HG02571 (cell line): ENCODE measurements at regions not wholly inside any gene's neighbourhood (a gene's known extent, or its start where the extent isn't known, plus 50 kb on each side); places are given as distances from the start of the nearest gene placed in this dataset.

Source experiments
- ATAC-seq: cut with Tn5 transposase; IDR thresholded peaks from one replicate; pipeline ENCODE4 v1.9.1; 2021; ENCODE audit warnings: mild to moderate bottlenecking, moderate library complexity; ENCODE audit not compliant: unreplicated experiment

DNA sequence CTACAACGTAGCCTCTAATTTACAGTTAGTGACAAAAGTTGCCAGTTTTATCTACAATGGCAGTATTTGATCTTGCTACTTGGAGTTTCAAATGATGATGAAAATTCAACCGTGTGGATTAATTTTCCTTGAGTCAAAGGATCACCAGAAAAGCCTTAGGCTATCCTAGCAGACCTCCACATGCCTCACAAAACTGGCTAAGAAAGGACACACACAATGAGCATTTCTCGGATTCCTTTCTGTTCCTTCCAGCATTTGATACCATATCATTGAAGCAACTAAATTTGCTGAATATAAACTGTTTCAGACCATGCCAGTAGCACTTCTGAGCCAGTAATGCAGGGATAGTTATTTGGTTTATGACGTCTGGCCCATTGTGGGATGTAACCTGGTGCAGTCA lies 587.4 kb upstream of the MDFIC2 start:
- ATAC-seq: no peak

DNA sequence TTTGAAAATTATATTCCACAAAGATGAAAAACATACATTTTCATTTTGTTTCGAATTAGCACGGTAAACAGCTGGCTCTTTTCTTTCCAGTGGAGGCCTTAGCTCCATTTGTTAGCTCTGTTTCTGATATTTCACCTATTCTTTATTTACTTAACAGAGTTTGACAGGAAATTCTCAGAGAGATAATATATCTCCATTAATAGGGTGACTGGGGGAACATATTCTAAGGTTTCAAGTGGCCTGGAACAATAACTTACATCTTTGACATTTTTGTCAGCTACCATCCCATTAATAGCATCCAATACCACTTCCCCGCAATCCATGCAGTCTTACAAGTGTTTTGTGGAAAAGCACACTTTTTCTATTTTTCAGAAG lies 577.6 kb upstream of the MDFIC2 start:
- ATAC-seq: no peak

DNA sequence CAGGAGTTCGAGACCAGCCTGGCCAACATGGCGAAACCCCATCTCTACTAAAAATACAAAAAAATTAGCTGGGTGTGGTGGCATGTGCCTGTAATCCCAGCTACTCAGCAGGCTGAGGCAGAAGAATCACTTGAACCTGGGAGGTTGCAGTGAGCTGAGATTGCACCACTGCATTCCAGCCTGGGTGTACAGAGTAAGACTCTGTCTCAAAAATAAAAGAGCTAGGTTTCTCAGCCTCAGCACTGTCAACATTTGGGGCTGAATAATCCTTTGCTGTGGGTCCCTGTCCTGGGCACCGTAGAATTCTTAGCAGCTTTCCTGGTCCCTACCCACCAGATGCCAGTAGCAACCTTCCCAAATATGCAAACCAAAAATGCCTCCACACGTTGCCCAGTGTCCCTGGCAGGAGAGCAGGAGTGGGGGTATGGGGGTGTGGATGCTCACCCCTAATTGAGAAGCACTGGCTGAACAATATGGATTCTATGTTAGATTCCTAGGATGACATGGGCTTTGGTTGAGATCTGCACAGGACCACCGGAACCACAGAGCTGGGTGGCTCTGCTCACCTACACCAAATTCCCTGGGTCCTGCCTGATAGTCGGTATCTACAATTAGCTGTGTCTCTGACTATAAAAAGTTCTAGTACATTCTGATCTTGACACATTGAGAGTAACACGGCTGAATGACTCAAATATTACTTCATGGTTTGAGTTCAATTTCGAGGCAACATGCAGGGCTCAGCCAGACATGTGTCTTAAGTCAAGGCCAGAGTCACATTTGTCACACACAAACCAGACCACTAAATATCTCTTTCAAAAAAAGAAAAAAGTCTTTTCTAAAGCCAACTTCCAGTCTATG lies 577.0 kb upstream of the MDFIC2 start:
- ATAC-seq: no peak

DNA sequence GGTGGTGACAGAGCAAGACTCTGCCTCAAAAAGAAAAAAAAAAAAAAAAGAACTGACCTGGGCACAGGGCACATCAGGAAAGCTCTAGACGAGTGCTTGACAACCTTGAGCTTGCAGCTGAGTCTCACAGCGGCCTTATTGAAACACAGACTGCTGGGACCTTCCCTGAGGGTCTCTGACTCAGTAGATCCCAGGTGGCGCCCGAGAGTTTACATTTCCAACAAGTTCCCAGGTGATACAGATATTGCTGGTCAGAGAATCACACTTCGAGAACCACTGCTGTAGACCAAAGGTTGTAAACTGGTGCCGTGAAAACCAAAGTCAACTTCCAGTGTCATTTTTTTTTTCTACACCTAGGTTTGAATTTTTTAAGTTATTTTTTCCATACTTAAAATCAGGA lies 573.2 kb upstream of the MDFIC2 start:
- ATAC-seq: no peak

DNA sequence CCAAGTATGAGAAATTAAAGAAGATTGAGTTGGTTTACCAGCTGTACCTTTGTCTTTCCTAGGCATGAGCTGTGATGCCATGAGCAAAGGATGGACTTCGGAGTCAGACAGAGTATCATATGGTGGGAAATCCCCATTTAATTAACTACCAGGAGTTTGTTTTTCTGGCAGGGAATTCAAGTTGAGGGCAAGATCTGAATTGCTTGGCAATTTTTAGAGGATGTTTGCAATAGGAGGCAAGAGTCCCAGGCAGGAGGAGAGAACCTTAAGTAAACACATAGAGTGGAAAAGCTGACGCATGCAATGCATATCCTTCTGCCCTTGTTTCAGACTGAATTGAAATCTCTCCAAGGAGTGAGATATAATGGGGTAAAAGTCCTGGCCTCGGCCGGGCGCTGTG lies 569.7 kb upstream of the MDFIC2 start:
- ATAC-seq: no peak

DNA sequence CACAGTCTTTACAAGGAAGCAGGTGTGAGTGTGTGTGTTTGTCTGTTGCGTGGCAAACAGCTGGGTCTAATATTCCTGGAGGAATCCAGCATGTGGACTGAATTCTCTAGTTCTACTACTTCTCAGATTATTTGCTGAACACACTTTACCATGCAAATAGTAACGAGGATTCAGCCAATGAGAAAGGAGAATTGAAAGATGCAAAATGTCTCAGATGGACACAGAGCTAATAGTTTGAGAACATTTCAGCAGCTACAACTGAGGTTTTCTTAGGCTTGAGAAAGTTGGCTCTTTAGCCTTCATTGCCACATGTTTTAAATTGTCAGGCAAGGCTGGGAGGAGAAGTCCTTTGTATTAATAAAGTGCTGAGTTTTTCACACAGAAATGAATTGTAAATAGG lies 568.0 kb upstream of the MDFIC2 start:
- ATAC-seq: no peak

DNA sequence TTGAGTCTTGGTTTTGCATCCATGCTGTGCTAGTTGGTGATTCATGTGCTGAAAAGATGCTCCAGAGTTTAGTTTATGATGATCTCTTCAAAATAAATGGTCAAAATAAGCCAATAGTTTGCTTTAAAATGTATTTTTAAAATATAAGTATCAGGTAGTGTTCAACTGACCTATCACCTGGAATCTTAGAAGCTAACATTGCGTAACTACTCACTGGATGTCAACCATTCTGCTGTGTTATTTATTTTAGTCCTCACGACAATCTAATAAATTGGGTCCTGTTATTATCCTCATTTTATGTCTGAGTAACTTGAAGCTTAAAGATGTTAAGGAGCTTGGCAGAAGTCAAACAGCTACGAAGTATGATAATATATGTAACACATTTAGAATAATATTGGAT lies 563.7 kb upstream of the MDFIC2 start:
- no peak for ATAC-seq

DNA sequence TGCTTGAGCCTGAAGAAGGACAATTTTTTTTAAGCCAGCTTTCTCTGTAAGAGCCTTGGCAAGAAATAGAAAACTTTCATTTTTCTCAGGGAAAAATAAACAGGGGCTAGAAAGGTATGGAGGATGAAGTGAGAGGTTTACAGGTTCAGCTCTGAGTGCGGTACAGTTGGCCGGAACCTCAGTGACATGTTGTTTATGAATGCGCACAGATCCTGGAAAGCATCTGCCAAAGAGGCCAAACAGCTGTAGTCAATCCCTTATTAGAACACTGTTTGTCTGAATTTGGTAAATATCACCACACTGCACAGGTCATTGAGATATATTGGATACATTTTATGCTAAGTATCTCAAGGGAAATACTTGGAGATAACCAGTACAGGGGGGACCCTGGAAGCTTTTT lies 561.8 kb upstream of the MDFIC2 start:
- no peak for ATAC-seq

DNA sequence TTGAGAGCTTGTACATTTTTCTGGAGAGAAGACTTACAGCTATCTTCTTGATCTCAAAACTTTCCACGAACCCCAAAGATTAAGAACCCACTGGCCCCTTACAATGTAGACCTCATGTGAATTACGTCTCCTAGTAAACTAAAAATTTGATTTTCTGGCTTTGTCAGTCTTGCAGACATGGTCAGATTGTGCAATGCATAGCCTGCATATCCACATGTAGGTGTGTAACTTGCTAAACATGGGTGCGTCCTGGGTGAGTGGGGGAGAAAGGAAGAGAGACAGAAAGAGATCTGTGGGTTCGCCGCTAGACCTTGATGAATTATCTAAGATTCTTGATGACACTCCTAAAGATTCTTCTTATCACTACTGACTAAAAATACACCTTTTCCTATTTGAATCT lies 561.2 kb upstream of the MDFIC2 start:
- ATAC-seq: no peak

DNA sequence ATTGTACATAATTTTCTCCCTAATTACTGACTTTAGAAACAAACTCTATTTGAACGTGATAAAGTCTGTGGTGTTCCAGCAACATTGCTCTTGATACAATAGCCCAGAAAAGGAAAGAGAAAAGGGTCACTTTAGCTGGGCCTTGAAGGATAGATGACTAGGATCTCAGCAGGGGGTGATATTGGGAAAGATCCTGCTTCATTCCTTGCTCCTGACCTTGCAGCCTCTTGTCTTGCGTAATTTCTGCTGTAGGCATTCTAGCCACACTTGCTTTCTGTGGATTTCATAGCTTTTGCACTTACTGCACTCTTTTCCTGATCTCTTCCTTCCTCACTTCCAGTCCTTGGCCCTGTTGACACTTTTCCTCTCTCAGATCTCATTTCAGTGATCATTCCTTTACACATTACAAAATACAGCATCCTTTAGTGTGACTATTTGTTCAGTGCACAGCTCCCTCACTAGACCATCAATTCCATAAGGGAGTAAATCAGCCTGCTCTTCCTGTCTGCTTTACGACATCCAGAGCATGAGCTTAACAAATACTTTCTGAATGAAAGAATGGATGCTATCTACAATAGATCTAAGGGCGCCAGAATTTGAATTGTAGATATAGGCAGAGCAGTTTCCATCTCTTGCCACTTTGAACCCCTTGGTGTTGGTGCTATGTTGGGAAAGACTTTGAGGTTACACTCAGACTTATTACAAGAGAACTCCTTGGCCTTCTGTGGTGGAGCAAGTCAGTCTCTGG lies 559.6 kb upstream of the MDFIC2 start:
- no peak for ATAC-seq

DNA sequence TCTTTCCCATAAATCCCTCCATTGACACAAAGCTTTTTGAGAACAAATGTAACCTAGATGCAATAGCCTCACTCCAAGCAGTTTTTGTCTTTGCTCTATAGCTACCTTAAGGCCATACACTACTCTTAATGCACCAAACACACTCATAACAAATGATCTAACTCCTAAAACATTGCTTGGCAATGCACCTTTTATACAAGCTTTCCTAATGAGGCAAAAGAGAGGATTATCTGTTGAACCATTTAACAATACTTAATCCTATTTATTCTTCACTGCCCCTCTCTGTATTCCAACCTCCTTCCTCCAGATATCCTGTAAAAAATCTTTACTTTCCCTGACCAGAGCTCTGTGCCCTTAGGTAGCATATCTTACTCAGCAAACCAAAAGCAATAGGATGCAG lies 558.1 kb upstream of the MDFIC2 start:
- ATAC-seq: no peak

DNA sequence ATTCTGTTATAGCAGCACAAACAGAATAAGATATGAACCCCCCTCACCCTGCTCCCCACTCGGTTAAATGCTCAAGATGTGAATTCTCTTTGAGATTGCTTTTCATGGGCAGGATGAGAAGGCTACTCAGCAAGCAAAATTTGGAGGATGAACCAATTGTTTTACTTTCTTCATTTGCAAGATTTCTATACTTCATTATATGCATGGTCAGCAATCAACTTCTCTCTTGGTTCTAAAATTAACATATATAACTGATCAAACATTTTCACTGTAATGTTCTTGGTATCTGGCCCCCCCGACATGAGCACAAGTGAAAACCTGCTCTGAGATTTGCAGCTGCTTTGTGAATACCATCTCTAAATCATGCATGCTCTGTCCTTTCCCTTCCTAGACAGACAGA lies 556.1 kb upstream of the MDFIC2 start:
- no peak for ATAC-seq

DNA sequence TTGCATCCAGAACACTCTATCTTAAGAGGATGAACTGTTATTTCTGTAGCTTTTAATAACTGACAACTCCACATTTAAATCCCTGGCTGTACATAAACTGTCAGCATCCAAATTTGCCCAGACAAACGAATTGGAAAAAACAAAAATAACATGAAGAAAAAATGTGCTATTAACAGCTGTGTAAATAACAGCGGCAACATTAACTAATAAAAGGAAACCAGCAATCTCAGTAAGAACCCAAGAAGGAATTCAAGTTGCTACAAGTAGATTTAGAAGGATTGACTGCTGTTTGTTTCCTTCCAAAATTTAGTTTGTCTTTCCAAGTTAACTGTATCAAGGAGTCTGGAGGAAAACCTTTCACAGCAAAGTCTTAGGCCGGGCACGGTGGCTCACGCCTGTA lies 550.6 kb upstream of the MDFIC2 start:
- no peak for ATAC-seq

DNA sequence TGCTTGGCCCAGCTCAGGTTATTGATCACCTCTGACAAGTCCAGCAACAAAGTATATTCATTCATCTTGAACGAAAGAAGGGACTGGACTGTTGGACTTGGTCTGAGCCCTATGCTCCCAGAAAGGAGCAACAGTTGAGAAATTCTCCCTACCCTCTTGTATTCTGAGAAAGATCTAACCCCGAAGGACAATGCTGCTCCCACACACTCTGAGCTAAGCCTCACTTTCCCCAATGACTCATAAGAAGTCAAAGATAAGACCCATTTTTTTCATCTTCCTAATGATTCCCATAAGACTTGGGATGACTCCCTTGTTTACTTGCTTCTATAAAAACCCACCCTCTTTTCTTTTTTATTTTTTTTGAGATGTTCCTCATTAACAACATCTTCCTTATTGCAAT lies 549.4 kb upstream of the MDFIC2 start:
- no peak for ATAC-seq

DNA sequence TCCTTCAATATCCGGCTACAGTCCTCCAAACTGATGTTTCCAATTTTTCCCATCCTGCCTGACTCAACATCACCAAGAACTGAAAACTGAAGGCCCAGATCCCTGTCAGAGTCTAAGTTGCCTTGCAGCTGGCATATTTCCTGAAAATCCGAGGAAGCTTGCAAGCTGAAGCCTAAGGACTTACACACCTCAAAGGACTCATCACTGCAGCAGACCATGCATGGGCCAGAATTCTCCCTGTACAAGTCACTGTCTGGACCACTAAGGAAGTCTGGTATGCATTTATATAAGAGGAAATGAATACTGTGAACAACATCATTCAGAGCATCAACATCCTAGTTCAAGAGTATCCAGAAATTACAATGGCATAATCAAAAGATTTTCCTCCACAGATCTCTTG lies 548.8 kb upstream of the MDFIC2 start:
- no peak for ATAC-seq

DNA sequence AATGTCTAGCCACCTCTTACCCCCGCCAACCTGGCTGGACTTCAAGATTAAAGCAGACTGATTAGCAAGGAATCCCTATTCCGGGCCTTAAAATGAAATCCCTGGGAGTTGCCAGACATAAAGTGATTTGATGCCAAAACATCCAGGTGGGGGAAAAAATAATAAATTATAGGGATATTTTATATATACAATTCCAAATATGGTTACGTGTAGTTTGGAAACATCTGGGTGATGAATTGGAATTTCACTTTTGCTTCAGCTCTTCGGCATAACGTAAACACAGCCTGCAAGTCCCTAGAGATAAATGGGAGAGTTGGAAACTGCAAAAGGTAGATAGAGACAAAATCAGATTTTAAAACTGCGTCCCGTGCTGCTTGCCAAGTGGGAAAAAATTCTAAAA lies 545.5 kb upstream of the MDFIC2 start:
- ATAC-seq: no peak

DNA sequence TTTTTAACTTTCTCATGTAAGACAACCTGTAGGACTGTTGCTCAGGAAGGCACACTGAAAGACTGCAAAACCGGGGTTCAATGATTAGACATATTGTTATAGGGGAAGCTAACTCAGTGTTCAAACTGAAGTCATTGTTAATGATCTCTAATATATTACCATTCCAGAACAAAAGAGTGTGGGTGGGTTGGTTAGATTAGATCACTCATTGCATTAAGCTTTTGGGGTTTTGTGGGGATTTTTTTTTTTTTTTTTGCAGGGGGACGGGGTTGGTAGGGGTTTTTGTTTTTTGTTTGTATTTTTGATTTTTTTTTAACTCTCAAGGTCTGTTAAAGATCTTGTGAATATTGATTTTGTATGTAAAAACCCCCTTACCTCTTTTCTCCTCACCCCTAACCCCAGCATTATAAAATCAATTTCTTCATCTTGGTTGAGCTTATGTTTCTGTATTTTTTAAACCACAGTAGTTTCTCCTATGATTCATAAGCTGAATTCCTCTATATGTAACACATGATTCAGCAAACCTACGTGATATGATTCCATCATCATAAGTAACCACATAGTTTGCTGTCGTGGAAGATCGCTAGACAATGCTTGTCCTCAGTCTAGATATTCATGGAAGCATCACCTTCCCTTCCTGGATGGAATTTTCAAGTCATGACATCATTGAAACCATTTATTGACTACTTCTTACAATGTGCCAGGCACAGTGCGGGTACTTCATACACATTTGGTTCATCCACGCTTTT lies 544.1 kb upstream of the MDFIC2 start:
- ATAC-seq: no peak

DNA sequence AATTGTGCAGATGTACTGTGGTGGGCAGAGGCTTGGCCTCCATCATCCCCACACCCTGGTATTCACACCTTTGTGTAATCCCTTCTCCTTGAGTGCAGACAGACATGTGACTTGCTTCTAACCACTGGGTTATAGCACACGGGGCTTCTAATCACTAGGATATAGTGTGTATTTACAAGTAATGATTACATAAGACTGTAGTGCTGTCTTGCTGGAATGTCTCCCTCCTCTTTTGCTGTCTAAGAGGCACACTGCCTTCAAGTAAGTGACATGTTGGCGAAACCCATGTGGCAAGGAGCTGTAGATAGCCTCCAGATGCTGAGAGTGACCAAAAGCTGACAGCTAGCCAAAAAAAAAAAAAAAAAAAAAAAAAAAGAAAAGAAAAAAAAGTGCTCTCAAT lies 542.7 kb upstream of the MDFIC2 start:
- no peak for ATAC-seq

DNA sequence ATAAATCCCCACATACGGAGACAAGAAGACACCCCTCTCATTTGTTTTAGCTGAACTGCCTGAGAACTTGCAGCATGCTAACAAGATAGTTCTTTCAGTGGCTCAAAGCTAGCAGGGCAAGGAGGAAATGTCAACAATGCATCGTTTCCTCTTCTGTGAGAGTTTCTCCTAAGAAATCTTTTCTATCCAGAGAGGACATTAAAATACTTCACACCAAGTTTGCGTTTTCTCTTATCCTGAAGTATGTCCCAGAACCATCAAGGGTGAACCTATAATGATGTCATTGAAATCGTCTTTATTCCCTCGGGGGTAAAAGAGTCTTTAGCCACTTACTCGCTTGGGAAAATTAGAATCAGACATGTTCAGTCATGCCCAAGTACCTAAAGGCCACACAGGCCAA lies 541.7 kb upstream of the MDFIC2 start:
- ATAC-seq: no peak

DNA sequence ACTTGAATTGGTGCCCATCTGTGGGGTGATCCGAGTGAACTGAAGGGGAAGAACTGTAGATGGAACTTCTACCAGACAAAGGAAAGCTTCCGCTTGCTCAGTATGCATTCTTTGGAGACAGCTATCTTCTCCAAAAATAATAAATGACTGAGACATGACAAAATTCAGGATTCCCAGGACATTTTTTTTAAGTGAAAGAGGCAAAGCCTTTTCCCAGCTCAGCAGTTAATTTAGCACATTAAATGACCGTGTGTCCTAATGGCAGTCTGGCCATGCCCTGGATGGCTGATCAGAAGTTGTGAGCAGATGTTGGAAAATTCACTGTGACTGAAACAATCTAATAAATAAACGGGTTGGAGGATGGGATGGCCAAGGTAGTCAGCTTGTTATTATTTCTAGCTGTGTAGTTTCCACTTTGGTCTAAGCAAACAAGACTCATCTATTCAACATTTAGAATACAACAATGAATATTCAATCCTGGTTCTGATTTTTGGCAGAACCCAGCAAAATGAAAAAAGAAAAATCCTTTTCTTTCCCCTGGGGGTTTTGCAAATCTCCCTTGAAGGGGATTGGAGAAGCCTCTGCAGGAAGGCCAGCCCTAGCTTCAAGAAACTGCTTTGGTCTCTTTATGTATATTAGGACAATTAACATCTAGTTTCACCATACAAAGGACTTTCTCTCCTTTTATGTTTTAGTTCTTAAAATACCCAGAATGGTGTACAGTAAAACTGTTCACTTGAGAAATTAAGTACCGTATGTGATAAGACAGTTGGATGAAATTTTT lies 540.9 kb upstream of the MDFIC2 start:
- no peak for ATAC-seq
